ENCODE measurements at regions not wholly inside any gene's neighbourhood (a gene's known extent, or its start where the extent isn't known, plus 50 kb on each side); places are given as distances from the start of the nearest gene placed in this dataset.

DNA sequence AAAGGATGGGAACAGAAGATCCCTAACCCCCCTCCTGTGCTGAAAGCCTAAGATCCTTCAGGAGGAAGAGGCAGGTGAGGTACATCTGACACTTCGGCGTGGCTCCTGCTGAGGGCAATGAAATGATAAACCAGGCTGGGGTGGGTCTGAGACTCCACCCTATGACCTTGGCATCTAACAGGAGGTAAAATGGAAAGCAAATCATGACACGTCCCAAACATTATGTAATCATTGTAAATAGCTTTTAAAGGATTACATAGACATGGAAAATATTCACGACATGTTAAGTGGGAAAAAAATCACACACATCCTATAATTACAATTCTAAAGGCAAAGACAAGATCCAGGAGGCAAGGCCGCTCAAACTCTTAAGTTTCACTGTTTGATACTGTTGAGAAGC, 70.5 kb downstream of the LINC01488 start (continued):
- TF ChIP-seq POLR3A (IDR thresholded peaks at IDR 0.05; ENCODE audit: borderline replicate concordance, extremely low read depth, insufficient read depth, insufficient read length): no peak
- TF ChIP-seq PHB2 (IDR thresholded peaks at IDR 0.05; ENCODE audit: low read depth): no peak
- TF ChIP-seq, protein P1, sequence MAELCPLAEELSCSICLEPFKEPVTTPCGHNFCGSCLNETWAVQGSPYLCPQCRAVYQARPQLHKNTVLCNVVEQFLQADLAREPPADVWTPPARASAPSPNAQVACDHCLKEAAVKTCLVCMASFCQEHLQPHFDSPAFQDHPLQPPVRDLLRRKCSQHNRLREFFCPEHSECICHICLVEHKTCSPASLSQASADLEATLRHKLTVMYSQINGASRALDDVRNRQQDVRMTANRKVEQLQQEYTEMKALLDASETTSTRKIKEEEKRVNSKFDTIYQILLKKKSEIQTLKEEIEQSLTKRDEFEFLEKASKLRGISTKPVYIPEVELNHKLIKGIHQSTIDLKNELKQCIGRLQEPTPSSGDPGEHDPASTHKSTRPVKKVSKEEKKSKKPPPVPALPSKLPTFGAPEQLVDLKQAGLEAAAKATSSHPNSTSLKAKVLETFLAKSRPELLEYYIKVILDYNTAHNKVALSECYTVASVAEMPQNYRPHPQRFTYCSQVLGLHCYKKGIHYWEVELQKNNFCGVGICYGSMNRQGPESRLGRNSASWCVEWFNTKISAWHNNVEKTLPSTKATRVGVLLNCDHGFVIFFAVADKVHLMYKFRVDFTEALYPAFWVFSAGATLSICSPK (IDR thresholded peaks at IDR 0.05; ENCODE audit: borderline replicate concordance): no peak

DNA sequence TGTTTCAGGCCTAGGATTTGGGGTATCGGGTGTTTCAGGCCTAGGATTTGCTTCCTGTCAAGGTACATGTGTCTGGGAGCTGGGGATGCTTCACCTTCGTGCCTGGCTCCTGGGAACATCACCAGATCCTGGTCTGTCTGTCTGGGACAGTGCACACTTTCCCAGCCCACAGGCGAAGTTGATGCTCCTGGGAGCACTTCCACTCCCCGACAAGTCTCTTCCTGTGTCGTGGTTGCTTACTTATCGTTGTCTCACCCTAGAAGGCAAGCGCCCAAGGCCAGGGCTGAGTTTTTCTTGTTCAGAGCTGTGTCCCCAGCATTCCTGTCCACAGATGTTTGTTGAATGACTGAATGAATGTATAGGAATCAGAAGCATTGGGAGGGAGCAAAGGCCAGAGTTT, 71.5 kb downstream of the LINC01488 start:
- H2AFZ ChIP-seq (ENCODE audit: low read depth, low read length): no peak overlapping the region
- ChIA-PET POLR2A (no interaction called here), CTCF (ENCODE audit: low intra/inter-chr PET ratio) (no interaction called here)
- peaks cover 0 to 21% of the 10 kb centered on the region in 2 experiments; a peak in 1 of 5 replicates for H3K27me3 ChIP-seq (ENCODE audit: control insufficient read depth in 2 of 2, insufficient read depth in 2 of 2, low read length in 2 of 2)
- intact Hi-C loops (cut with micrococcal nuclease) (no loop called here), in situ Hi-C loops (cut with MboI) (no loop called here)
- ATAC-seq: no peak
- TF ChIP-seq BRF1 (IDR thresholded peaks at IDR 0.05; ENCODE audit: borderline replicate concordance, extremely low read depth, insufficient read length) (no peak), ELF2 (CRISPR knock-in tag; IDR thresholded peaks at IDR 0.05) (no peak), ARID1B (IDR thresholded peaks at IDR 0.05) (no peak), LCOR (CRISPR knock-in tag; IDR thresholded peaks at IDR 0.05) (no peak)
- TF ChIP-seq, protein P2, sequence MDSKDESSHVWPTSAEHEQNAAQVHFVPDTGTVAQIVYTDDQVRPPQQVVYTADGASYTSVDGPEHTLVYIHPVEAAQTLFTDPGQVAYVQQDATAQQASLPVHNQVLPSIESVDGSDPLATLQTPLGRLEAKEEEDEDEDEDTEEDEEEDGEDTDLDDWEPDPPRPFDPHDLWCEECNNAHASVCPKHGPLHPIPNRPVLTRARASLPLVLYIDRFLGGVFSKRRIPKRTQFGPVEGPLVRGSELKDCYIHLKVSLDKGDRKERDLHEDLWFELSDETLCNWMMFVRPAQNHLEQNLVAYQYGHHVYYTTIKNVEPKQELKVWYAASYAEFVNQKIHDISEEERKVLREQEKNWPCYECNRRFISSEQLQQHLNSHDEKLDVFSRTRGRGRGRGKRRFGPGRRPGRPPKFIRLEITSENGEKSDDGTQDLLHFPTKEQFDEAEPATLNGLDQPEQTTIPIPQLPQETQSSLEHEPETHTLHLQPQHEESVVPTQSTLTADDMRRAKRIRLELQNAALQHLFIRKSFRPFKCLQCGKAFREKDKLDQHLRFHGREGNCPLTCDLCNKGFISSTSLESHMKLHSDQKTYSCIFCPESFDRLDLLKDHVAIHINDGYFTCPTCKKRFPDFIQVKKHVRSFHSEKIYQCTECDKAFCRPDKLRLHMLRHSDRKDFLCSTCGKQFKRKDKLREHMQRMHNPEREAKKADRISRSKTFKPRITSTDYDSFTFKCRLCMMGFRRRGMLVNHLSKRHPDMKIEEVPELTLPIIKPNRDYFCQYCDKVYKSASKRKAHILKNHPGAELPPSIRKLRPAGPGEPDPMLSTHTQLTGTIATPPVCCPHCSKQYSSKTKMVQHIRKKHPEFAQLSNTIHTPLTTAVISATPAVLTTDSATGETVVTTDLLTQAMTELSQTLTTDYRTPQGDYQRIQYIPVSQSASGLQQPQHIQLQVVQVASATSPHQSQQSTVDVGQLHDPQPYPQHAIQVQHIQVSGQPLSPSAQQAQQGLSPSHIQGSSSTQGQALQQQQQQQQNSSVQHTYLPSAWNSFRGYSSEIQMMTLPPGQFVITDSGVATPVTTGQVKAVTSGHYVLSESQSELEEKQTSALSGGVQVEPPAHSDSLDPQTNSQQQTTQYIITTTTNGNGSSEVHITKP (IDR thresholded peaks at IDR 0.05; ENCODE audit: partially characterized antibody): no peak
- TF ChIP-seq, protein P3, sequence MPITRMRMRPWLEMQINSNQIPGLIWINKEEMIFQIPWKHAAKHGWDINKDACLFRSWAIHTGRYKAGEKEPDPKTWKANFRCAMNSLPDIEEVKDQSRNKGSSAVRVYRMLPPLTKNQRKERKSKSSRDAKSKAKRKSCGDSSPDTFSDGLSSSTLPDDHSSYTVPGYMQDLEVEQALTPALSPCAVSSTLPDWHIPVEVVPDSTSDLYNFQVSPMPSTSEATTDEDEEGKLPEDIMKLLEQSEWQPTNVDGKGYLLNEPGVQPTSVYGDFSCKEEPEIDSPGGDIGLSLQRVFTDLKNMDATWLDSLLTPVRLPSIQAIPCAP (CRISPR knock-in tag; IDR thresholded peaks at IDR 0.05; ENCODE audit: borderline replicate concordance): no peak
- no peak overlapping the region for H3K9ac ChIP-seq (ENCODE audit: insufficient read depth in 1 of 2, low read depth in 2 of 2, low read length in 2 of 2)
- H4K20me1 ChIP-seq (replicated peaks; ENCODE audit: control insufficient read depth, insufficient read depth, low read length): no peaks in the 10 kb centered on the region
- no TSS peak for BruUV-seq (replicated peaks)
- H3K27ac ChIP-seq (ENCODE audit: extremely low read depth, low read depth, low read length): no peak overlapping the region
- FAIRE-seq: no peak
- H3K79me2 ChIP-seq (ENCODE audit: control insufficient read depth, insufficient read depth, low read length): no peaks in the 10 kb centered on the region
- WGBS (ENCODE audit: insufficient coverage, low coverage, missing lambda C conversion rate): 48% methylated on average over 7 of the region's 7 CpGs
- DNase-seq (ENCODE audit: extremely low read depth in 1 of 4, low spot score in 3 of 4): no peak
- H3K36me3 ChIP-seq (ENCODE audit: control insufficient read depth, insufficient read depth, low read length): no peaks in the 10 kb centered on the region
- no peaks in the 10 kb centered on the region for H3K4me1 ChIP-seq (replicated peaks in 1 of 2; ENCODE audit: control insufficient read depth in 2 of 2, insufficient read depth in 2 of 2, low read length in 2 of 2)
- H3K4me2 ChIP-seq (ENCODE audit: insufficient read depth, low read length): no peak overlapping the region
- no peaks in the 10 kb centered on the region for H3K9me1 ChIP-seq (ENCODE audit: control insufficient read depth, insufficient read depth, low read length)
- H3K4me3 ChIP-seq: no peak overlapping the region
- H3K9me3 ChIP-seq (replicated peaks; ENCODE audit: control insufficient read depth, insufficient read depth, low read depth, low read length): no peaks in the 10 kb centered on the region
